IMR-90 (cell line): ENCODE measurements at regions not wholly inside any gene's neighbourhood (a gene's known extent, or its start where the extent isn't known, plus 50 kb on each side); places are given as distances from the start of the nearest gene placed in this dataset.

ENCODE experiments used
- ATAC-seq: fragments of 200-7000 bp; cut with Tn5 transposase; 2 replicates; pipeline ENCODE4 v1.9.1; 2020; ENCODE audit warnings: low read depth, mild to moderate bottlenecking, moderate library complexity
- BruUV-seq: library from RNA; stranded (reverse); fragments of 400-500 nt; replicated peaks from 2 replicates; lab custom pipeline; 2021; lab: Mats Ljungman, UMichigan
- CTCF ChIA-PET: fragments of 300-600 bp; formaldehyde crosslinking; extraction: SDS; loops from one replicate; lab custom pipeline; 2021; ENCODE audit warnings: antibody characterized with exemption; lab: Yijun Ruan, JAX
- POLR2A ChIA-PET: fragments of 300-600 bp; sonication (Branson Sonifier 250); formaldehyde crosslinking; loops from one replicate; lab custom pipeline; 2022; ENCODE audit warnings: antibody characterized with exemption; ENCODE audit not compliant: unreplicated experiment; lab: Charles Lee
- DNase-seq: peaks from one replicate; pipeline ENCODE4 v3.0.0; 2013
- H2AFZ ChIP-seq: replicated peaks from 2 replicates; pipeline ENCODE3; 2013; ENCODE audit warnings: low read length, mild to moderate bottlenecking; ENCODE audit not compliant: poor library complexity
- H2AK5ac ChIP-seq: 2 replicates; pipeline ENCODE4 v1.6.1; 2013; ENCODE audit warnings: low read depth, low read length, inconsistent platforms
- H2AK9ac ChIP-seq: replicated peaks from 2 replicates; pipeline ENCODE3; 2013; ENCODE audit warnings: mild to moderate bottlenecking, low read depth, low read length, moderate library complexity; ENCODE audit not compliant: poor library complexity
- H2BK120ac ChIP-seq: 2 replicates; pipeline ENCODE4 v1.6.1; 2013; ENCODE audit warnings: low read depth, low read length, inconsistent platforms
- H2BK15ac ChIP-seq: 3 replicates; pipeline ENCODE4 v1.6.1; 2013; ENCODE audit warnings: low read depth, low read length, inconsistent platforms
- H2BK20ac ChIP-seq: 2 replicates; pipeline ENCODE4 v1.6.1; 2013; ENCODE audit warnings: low read depth, mild to moderate bottlenecking, inconsistent platforms, low read length, moderate library complexity
- H2BK5ac ChIP-seq: 2 replicates; pipeline ENCODE4 v1.6.1; 2013; ENCODE audit warnings: mild to moderate bottlenecking, low read depth, low read length, inconsistent platforms; ENCODE audit not compliant: poor library complexity, severe bottlenecking
- H3K14ac ChIP-seq: replicated peaks from 2 replicates; pipeline ENCODE4 v1.6.1; 2013; ENCODE audit warnings: low read depth, low read length, inconsistent platforms
- H3K18ac ChIP-seq: 2 replicates; pipeline ENCODE4 v1.6.1; 2013; ENCODE audit warnings: low read depth, low read length, control low read depth
- H3K23ac ChIP-seq: 2 replicates; pipeline ENCODE4 v1.6.1; 2013; ENCODE audit warnings: low read depth, low read length, inconsistent platforms
- H3K27ac ChIP-seq: 2 replicates; pipeline ENCODE4 v1.5.1; 2013; ENCODE audit warnings: mild to moderate bottlenecking, control low read depth, low read length; ENCODE audit not compliant: insufficient read depth
- H3K27me3 ChIP-seq: 2 replicates; pipeline ENCODE4 v1.6.1; 2013; ENCODE audit warnings: low read length; ENCODE audit not compliant: control insufficient read depth, insufficient read depth
- H3K36me3 ChIP-seq: 2 replicates; pipeline ENCODE4 v1.6.1; 2013; ENCODE audit warnings: low read length, mixed read lengths; ENCODE audit not compliant: control insufficient read depth, insufficient read depth
- H3K4ac ChIP-seq: 2 replicates; pipeline ENCODE4 v1.6.1; 2013; ENCODE audit warnings: low read depth, low read length, inconsistent platforms
- H3K4me1 ChIP-seq: 2 replicates; pipeline ENCODE4 v1.6.1; 2013; ENCODE audit warnings: low read length, mixed read lengths; ENCODE audit not compliant: control insufficient read depth, insufficient read depth
- H3K4me2 ChIP-seq: 2 replicates; pipeline ENCODE4 v1.6.1; 2013; ENCODE audit warnings: low read depth, mild to moderate bottlenecking, control low read depth, low read length, moderate library complexity
- H3K4me3 ChIP-seq: 2 replicates; pipeline ENCODE4 v1.5.1; 2013; ENCODE audit warnings: low read depth, mild to moderate bottlenecking, control low read depth, low read length, moderate library complexity; ENCODE audit not compliant: insufficient read depth
- H3K56ac ChIP-seq: 2 replicates; pipeline ENCODE4 v1.6.1; 2013; ENCODE audit warnings: low read length, inconsistent platforms; ENCODE audit not compliant: insufficient read depth; ENCODE audit errors: extremely low read depth
- H3K79me1 ChIP-seq, 2 experiments: 2 replicates each; pipeline ENCODE4 v1.6.1; 2013; ENCODE audit warnings: low read length in 2 of 2, inconsistent platforms in 1 of 2, low read depth in 1 of 2
- H3K9ac ChIP-seq: 2 replicates; pipeline ENCODE4 v1.6.1; 2013; ENCODE audit warnings: low read depth, low read length, control low read depth
- H3K9me1 ChIP-seq: 2 replicates; pipeline ENCODE4 v1.6.1; 2013; ENCODE audit warnings: low read length, inconsistent platforms; ENCODE audit not compliant: insufficient read depth
- H3K9me3 ChIP-seq: 2 replicates; pipeline ENCODE4 v1.6.1; 2013; ENCODE audit warnings: low read length; ENCODE audit not compliant: control insufficient read depth, insufficient read depth
- H4K20me1 ChIP-seq: 2 replicates; pipeline ENCODE4 v1.6.1; 2013; ENCODE audit warnings: low read length, inconsistent platforms; ENCODE audit not compliant: insufficient read depth
- H4K5ac ChIP-seq: 2 replicates; pipeline ENCODE4 v1.6.1; 2013; ENCODE audit warnings: mild to moderate bottlenecking, low read depth, low read length, control low read depth
- H4K8ac ChIP-seq, 2 experiments: 2 replicates each; pipeline ENCODE4 v1.6.1; 2013; ENCODE audit warnings: low read depth in 2 of 2, low read length in 2 of 2, control low read depth in 1 of 2, inconsistent platforms in 1 of 2
- H4K91ac ChIP-seq: 2 replicates; pipeline ENCODE4 v1.6.1; 2013; ENCODE audit warnings: low read depth, low read length, inconsistent platforms; ENCODE audit not compliant: insufficient read depth
- CEBPB ChIP-seq: IDR thresholded peaks from 2 replicates; pipeline ENCODE4 v1.6.1; 2012; ENCODE audit warnings: low read depth, low read length, improper control_type of control experiment
- CHD1 ChIP-seq: IDR thresholded peaks from 2 replicates; pipeline ENCODE4 v1.6.1; 2012; ENCODE audit warnings: low read depth, low read length, improper control_type of control experiment
- FOS ChIP-seq: fragments of 150-350 bp; IDR thresholded peaks from 2 replicates; pipeline ENCODE4 v1.6.1; 2016; ENCODE audit warnings: low read depth, low read length
- MAFK ChIP-seq: IDR thresholded peaks from 2 replicates; pipeline ENCODE4 v1.6.1; 2012; ENCODE audit warnings: low read depth, low read length, improper control_type of control experiment
- MXI1 ChIP-seq: IDR thresholded peaks from 2 replicates; pipeline ENCODE4 v1.6.1; 2012; ENCODE audit warnings: low read depth, mild to moderate bottlenecking, low read length, moderate library complexity, borderline replicate concordance
- NFE2L2 ChIP-seq: fragments of 150-350 bp; IDR thresholded peaks from 2 replicates; pipeline ENCODE4 v1.6.1; 2016; ENCODE audit warnings: low read depth, mild to moderate bottlenecking, low read length
- WGBS, 2 experiments: methylation state at CpG; one replicate each; pipeline versions ENCODE4 v1.1.5 to v1.1.7; 2013; ENCODE audit warnings: missing lambda C conversion rate in 2 of 2; ENCODE audit not compliant: insufficient read length in 1 of 2; ENCODE audit errors: extremely low coverage in 2 of 2; 5-methylcytosine and 5-hydroxymethylcytosine counted together
- dilution Hi-C: fragments of 300-500 bp; cut with HindIII; formaldehyde crosslinking; loops from one replicate; pipeline ENCODE4 v1.14.3; 2018; ENCODE audit warnings: low sequenced_read_pairs; ENCODE audit not compliant: unreplicated experiment
- in situ Hi-C: fragments of 300-500 bp; cut with MboI; formaldehyde crosslinking; loops from 3 replicates; pipeline ENCODE4 v1.14.3; 2019; ENCODE audit warnings: low sequenced_read_pairs, inconsistent platforms, mixed read lengths
- intact Hi-C: fragments of 100-400 bp; cut with micrococcal nuclease; formaldehyde crosslinking; loops from 2 replicates; pipeline ENCODE4 v1.10.0; 2022

DNA sequence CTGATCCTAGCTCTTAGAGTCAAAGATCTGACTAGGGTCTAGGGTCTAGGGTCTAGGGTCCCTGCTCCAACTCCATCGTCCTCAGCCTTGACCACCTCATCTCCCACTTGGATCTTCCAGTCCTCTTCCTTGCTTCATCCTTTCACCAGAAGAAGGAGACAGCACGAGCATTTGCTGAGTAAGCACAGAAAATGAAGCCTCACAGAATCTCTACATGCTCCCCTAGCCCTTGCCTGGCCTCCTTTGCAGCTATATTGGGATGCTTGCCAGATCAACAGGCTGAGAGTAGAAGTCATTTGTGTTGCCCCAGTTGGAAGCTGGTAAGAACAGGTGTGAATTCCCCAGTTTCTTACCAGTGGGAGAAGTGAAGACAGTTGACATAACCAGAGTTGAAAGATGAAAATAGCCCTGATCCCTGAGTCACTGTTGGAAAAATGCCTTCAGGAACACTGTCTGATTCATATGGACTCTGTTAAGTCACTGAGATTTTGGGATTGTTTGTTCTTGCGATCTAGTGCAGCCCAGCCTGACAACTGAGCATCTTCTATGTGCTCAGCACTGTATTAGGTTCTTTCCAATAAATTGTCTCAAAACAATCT, 552.5 kb downstream of the INSC start:
- dilution Hi-C loops (no loop called here), in situ Hi-C loops (no loop called here), intact Hi-C loops (loop anchor here (5.0 kb wide), 1 partner anchor 45 kb away; no protein-coding TSS in a partner anchor)
- WGBS, 2 experiments = no CpG with 5 or more reads among the region's 3 CpGs
- Histone ChIP-seq H2BK120ac (peak overlapping the region; percentile 60), H3K36me3 (no peaks in the 10 kb centered on the region), H4K8ac (peak overlapping the region in 1 of 2 experiments; percentile 22; a peak in 1 of 4 replicates), H3K23ac (no peak overlapping the region), H2AK9ac (no peak overlapping the region), H3K9me1 (peaks cover 12% of the 10 kb centered on the region), H3K27me3 (no peaks in the 10 kb centered on the region), H3K4me3 (no peak overlapping the region), H3K14ac (0 out of 2 replicates have a peak overlapping the region, but pooled peaks have one; percentile 43), H3K9ac (no peak overlapping the region), H2AK5ac (peak overlapping the region; percentile 66; the same call in 1 of the 2 replicates), H3K27ac (no peak overlapping the region), H4K5ac (no peak overlapping the region), H2BK5ac (no peak overlapping the region), H3K9me3 (0 out of 2 replicates have a peak, but pooled peaks cover 3% of the 10 kb centered on the region), H3K4me2 (no peak overlapping the region), H2BK15ac (0 out of 3 replicates have a peak overlapping the region, but pooled peaks have one; percentile 1), H2AFZ (no peak overlapping the region), H3K4ac (peak overlapping the region; percentile 63), H3K18ac (no peak overlapping the region; the same call in 1 of the 2 replicates), H3K79me1 (no peaks in the 10 kb centered on the region), H3K56ac (no peak overlapping the region), H4K91ac (peak overlapping the region; percentile 19), H4K20me1 (no peaks in the 10 kb centered on the region), H3K4me1 (peaks cover 7% of the 10 kb centered on the region), H2BK20ac (peak overlapping the region; percentile 63)
- CTCF ChIA-PET = no interaction called here
- ATAC-seq = no peak; the same call in 1 of the 2 replicates
- BruUV-seq = no TSS peak
- POLR2A ChIA-PET = no interaction called here
- DNase-seq = peak; percentile 70
- TF ChIP-seq FOS = no peak
- TF ChIP-seq MAFK = peak; percentile 84
- TF ChIP-seq MXI1 = no peak
- TF ChIP-seq NFE2L2 = 0 out of 2 replicates have a peak, but pooled peaks have one; percentile 12
- TF ChIP-seq CHD1 = no peak
- no peak for TF ChIP-seq CEBPB
